ENCODE measurements at regions not wholly inside any gene's neighbourhood (a gene's known extent, or its start where the extent isn't known, plus 50 kb on each side); places are given as distances from the start of the nearest gene placed in this dataset.

DNA sequence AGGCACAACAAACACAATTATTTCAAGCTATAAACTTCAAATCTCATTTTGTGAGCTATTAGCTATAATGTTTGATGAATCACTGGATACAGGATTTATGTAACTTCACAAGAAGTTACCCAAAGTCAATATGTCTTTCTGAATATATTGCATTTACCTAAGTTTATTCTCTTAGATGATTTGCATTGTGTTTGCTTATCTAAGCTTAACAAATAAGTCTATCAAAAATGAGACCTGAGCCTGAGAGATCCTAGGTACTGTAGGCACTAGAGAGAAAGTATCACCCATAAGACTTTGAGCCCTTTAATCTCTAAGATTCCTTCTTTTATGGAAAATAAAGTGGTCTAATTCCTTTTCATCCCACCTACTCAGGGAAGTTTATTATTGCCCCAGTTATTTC is 178.2 kb downstream of the NAF1 start:
- TF ChIP-seq, protein P1, sequence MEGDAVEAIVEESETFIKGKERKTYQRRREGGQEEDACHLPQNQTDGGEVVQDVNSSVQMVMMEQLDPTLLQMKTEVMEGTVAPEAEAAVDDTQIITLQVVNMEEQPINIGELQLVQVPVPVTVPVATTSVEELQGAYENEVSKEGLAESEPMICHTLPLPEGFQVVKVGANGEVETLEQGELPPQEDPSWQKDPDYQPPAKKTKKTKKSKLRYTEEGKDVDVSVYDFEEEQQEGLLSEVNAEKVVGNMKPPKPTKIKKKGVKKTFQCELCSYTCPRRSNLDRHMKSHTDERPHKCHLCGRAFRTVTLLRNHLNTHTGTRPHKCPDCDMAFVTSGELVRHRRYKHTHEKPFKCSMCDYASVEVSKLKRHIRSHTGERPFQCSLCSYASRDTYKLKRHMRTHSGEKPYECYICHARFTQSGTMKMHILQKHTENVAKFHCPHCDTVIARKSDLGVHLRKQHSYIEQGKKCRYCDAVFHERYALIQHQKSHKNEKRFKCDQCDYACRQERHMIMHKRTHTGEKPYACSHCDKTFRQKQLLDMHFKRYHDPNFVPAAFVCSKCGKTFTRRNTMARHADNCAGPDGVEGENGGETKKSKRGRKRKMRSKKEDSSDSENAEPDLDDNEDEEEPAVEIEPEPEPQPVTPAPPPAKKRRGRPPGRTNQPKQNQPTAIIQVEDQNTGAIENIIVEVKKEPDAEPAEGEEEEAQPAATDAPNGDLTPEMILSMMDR (IDR thresholded peaks at IDR 0.05): no peak
- TF ChIP-seq ZFX (IDR thresholded peaks at IDR 0.05; ENCODE audit: borderline replicate concordance): no peak

All from 22Rv1 (cell line).